AG04450 (cell line): ENCODE measurements at regions not wholly inside any gene's neighbourhood (a gene's known extent, or its start where the extent isn't known, plus 50 kb on each side); places are given as distances from the start of the nearest gene placed in this dataset.

Source experiments
- CTCF ChIA-PET: fragments of 300-600, 350-600 bp; formaldehyde crosslinking; extraction: SDS; loops from one replicate; lab custom pipeline; 2022; ENCODE audit warnings: antibody characterized with exemption, inconsistent platforms; lab: Charles Lee
- POLR2A ChIA-PET: fragments of 350-600 bp; formaldehyde crosslinking; extraction: SDS; loops from one replicate; lab custom pipeline; 2021; ENCODE audit warnings: antibody characterized with exemption, inconsistent platforms; lab: Yijun Ruan, JAX
- DNase-seq: peaks from one replicate; pipeline ENCODE4 v3.0.0-alpha.2; 2011; ENCODE audit warnings: low read depth, low spot score
- H3K27ac ChIP-seq: one replicate; pipeline ENCODE4 v1.5.1; 2012; ENCODE audit warnings: low read depth, low read length, control low read depth
- H3K27me3 ChIP-seq: one replicate; pipeline ENCODE4 v1.6.0; 2012; ENCODE audit warnings: low read length; ENCODE audit not compliant: control insufficient read depth, insufficient read depth
- H3K4me3 ChIP-seq: 2 replicates; pipeline ENCODE4 v1.5.1; 2011; ENCODE audit warnings: mild to moderate bottlenecking, low read depth, low read length, control low read depth
- H3K9me3 ChIP-seq: 2 replicates; pipeline ENCODE4 v1.5.1; 2012; ENCODE audit warnings: low read length; ENCODE audit not compliant: control insufficient read depth, insufficient read depth
- CTCF ChIP-seq: IDR thresholded peaks from 2 replicates; pipeline ENCODE4 v1.5.1; 2011; ENCODE audit warnings: low read depth, low read length, control low read depth, inconsistent platforms

- no peak for TF ChIP-seq CTCF
- no peaks in the 10 kb centered on the region for H3K27me3 ChIP-seq
- no peak for DNase-seq
- CTCF ChIA-PET, result no interaction called here
- POLR2A ChIA-PET, result no interaction called here
- no peaks in the 10 kb centered on the region for H3K9me3 ChIP-seq
- H3K27ac ChIP-seq, result no peak overlapping the region
- H3K4me3 ChIP-seq, result no peak overlapping the region
These were observed 279.6 kb downstream of the PCDH20 start for GRCh38 chr13:61136093-61136492.

GRCh38 chr13:61135583-61135982, 280.1 kb downstream of the PCDH20 start:
- H3K27me3 ChIP-seq, result no peaks in the 10 kb centered on the region
- no peak for DNase-seq
- ChIA-PET CTCF (no interaction called here), POLR2A (no interaction called here)
- H3K27ac ChIP-seq, result no peak overlapping the region
- no peak for TF ChIP-seq CTCF
- no peaks in the 10 kb centered on the region for H3K9me3 ChIP-seq
- no peak overlapping the region for H3K4me3 ChIP-seq

GRCh38 chr13:61128850-61129645, 286.6 kb downstream of the PCDH20 start:
- CTCF ChIA-PET, result no interaction called here

DNA sequence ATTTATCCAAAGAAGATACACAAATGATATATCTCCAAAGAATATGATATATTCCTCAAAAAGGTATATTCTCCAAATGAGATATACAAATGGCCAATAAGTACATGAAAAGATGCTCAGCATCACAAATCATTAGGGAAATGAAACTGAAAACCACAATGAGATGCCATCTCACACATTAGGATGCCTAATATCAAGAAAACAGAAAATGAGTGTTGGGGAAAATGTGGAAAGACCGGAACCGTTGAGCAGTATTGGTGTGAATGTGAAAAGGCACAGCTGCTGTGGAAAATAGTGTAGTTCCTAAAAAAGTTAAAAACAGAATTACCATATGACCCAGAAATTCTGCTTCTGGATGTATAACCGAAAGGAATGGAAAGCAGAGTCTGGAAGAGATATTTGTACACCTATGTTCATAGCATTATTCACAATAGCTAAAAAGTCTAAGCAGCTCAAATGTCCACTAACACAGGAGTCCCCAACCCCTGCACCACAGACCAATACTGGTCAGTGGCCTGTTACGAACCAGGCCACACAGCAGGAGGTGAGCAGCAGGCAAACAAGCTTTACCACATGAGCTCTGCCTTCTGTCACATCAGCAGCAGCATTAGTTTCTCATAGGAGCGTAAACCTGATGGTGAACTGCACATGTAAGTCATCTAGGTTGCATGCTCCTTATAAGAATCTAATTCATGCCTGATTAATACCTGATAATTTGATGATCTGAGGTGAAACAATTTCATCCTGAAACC, 291.9 kb downstream of the PCDH20 start:
- POLR2A ChIA-PET, result no interaction called here
- no peak overlapping the region for H3K27ac ChIP-seq
- CTCF ChIA-PET, result no interaction called here
- no peak for DNase-seq
- no peak overlapping the region for H3K4me3 ChIP-seq
- no peaks in the 10 kb centered on the region for H3K27me3 ChIP-seq
- peaks cover 3% of the 10 kb centered on the region; the same call in 1 of the 2 replicates for H3K9me3 ChIP-seq
- no peak for TF ChIP-seq CTCF

More at GRCh38 chr13:61128850-61129645, 286.6 kb downstream of the PCDH20 start:
- peaks cover 3% of the 10 kb centered on the region; the same call in 1 of the 2 replicates for H3K9me3 ChIP-seq
- H3K27ac ChIP-seq, result no peak overlapping the region
- no peaks in the 10 kb centered on the region for H3K27me3 ChIP-seq
- H3K4me3 ChIP-seq, result no peak overlapping the region
- TF ChIP-seq CTCF, result no peak
- DNase-seq, result no peak
- POLR2A ChIA-PET, result no interaction called here

GRCh38 chr13:61113140-61113658, 302.4 kb downstream of the PCDH20 start:
- no peak for TF ChIP-seq CTCF
- ChIA-PET POLR2A (no interaction called here), CTCF (no interaction called here)

More at GRCh38 chr13:61113140-61113658, 302.4 kb downstream of the PCDH20 start:
- Histone ChIP-seq H3K27ac (no peak overlapping the region), H3K4me3 (no peak overlapping the region), H3K9me3 (peaks cover 10% of the 10 kb centered on the region), H3K27me3 (no peaks in the 10 kb centered on the region)
- DNase-seq, result no peak
